HG03025 (cell line): ENCODE measurements at regions not wholly inside any gene's neighbourhood (a gene's known extent, or its start where the extent isn't known, plus 50 kb on each side); places are given as distances from the start of the nearest gene placed in this dataset.
"Not testable (repeated sequence)": the region's sequence is repeated elsewhere in the genome, so short reads cannot be mapped to it uniquely, and the experiment has no call there.

Source experiments
- ATAC-seq: cut with Tn5 transposase; IDR thresholded peaks from one replicate; pipeline ENCODE4 v1.9.1; 2021; ENCODE audit warnings: mild to moderate bottlenecking, moderate library complexity; ENCODE audit not compliant: unreplicated experiment, low FRiP score

GRCh38 chr4:119437515-119437914, 115.6 kb upstream of the FABP2 start:
- not testable (repeated sequence) for ATAC-seq

GRCh38 chr4:119408561-119409224, 86.8 kb upstream of the FABP2 start:
- ATAC-seq = not testable (repeated sequence)

- ATAC-seq = not testable (repeated sequence)
Measured at GRCh38 chr4:119406721-119407460, 85.0 kb upstream of the FABP2 start.

- ATAC-seq = not testable (repeated sequence)
Measured at GRCh38 chr4:119406041-119406440, 84.1 kb upstream of the FABP2 start.

GRCh38 chr4:119402322-119403308, 80.7 kb upstream of the FABP2 start:
- peak; percentile 97 for ATAC-seq

GRCh38 chr4:119395701-119396100, 73.8 kb upstream of the FABP2 start:
- not testable (repeated sequence) for ATAC-seq

- no peak for ATAC-seq
Measured at GRCh38 chr4:119394826-119395225, 72.9 kb upstream of the FABP2 start.

GRCh38 chr4:119388791-119389190, 66.9 kb upstream of the FABP2 start:
- ATAC-seq = not testable (repeated sequence)

- not testable (repeated sequence) for ATAC-seq
Measured at GRCh38 chr4:119374616-119375015, 52.7 kb upstream of the FABP2 start.

- not testable (repeated sequence) for ATAC-seq
Measured at GRCh38 chr4:119372316-119373062, 50.6 kb upstream of the FABP2 start.
